Mesenchymal stem cell (in vitro differentiated cells and primary cell): ENCODE measurements at regions not wholly inside any gene's neighbourhood (a gene's known extent, or its start where the extent isn't known, plus 50 kb on each side); places are given as distances from the start of the nearest gene placed in this dataset.

Experiments
- DNase-seq: peaks from one replicate; pipeline ENCODE4 v3.0.0-alpha.2; 2013
- H2AFZ ChIP-seq: one replicate; pipeline ENCODE4 v1.6.1; 2013; ENCODE audit warnings: low read depth, mild to moderate bottlenecking, control low read depth, inconsistent platforms, low read length, moderate library complexity
- H2AK5ac ChIP-seq: 2 replicates; pipeline ENCODE4 v1.6.1; 2013; ENCODE audit warnings: low read length, moderate library complexity, mild to moderate bottlenecking, inconsistent platforms; ENCODE audit not compliant: severe bottlenecking
- H2BK120ac ChIP-seq: one replicate; pipeline ENCODE4 v1.6.1; 2013; ENCODE audit warnings: low read depth, mild to moderate bottlenecking, inconsistent platforms, low read length, moderate library complexity
- H2BK12ac ChIP-seq, 2 experiments: one replicate each; pipeline ENCODE4 v1.6.1; 2013; ENCODE audit warnings: inconsistent platforms in 2 of 2, low read length in 2 of 2, mild to moderate bottlenecking in 2 of 2, moderate library complexity in 2 of 2, control low read depth in 1 of 2
- H2BK15ac ChIP-seq: one replicate; pipeline ENCODE4 v1.6.1; 2013; ENCODE audit warnings: mild to moderate bottlenecking, low read depth, inconsistent platforms; ENCODE audit not compliant: poor library complexity, severe bottlenecking
- H2BK5ac ChIP-seq: 2 replicates; pipeline ENCODE4 v1.6.1; 2013; ENCODE audit warnings: low read depth, mild to moderate bottlenecking, low read length, control low read depth, inconsistent platforms; ENCODE audit not compliant: poor library complexity, severe bottlenecking
- H3K14ac ChIP-seq, 2 experiments: one replicate each; pipeline ENCODE4 v1.6.1; 2013; ENCODE audit warnings: inconsistent platforms in 2 of 2, low read length in 2 of 2, control low read depth in 1 of 2, mild to moderate bottlenecking in 1 of 2, moderate library complexity in 1 of 2
- H3K18ac ChIP-seq, 2 experiments: one replicate each; pipeline ENCODE4 v1.6.1; 2013; ENCODE audit warnings: inconsistent platforms in 2 of 2, low read length in 2 of 2, control low read depth in 1 of 2, low read depth in 1 of 2, mild to moderate bottlenecking in 1 of 2
- H3K23ac ChIP-seq, 2 experiments: one replicate each; pipeline ENCODE4 v1.6.1; 2013; ENCODE audit warnings: inconsistent platforms in 2 of 2, low read length in 2 of 2, mild to moderate bottlenecking in 2 of 2, moderate library complexity in 2 of 2, control low read depth in 1 of 2
- H3K27ac ChIP-seq: 2 replicates; pipeline ENCODE4 v1.5.1; 2013; ENCODE audit warnings: mild to moderate bottlenecking, moderate library complexity, low read length, control low read depth, inconsistent platforms; ENCODE audit not compliant: poor library complexity, severe bottlenecking
- H3K27me3 ChIP-seq, 2 experiments: 2 replicates each; pipeline versions ENCODE4 v1.6.1 to v1.7.0; 2013; ENCODE audit warnings: low read length in 2 of 2, mild to moderate bottlenecking in 2 of 2, moderate library complexity in 2 of 2, control low read depth in 1 of 2, inconsistent platforms in 1 of 2; ENCODE audit not compliant: control insufficient read depth in 1 of 2, insufficient read depth in 1 of 2
- H3K36me3 ChIP-seq, 2 experiments: 2 replicates each; pipeline versions ENCODE4 v1.6.1 to v1.7.0; 2013; ENCODE audit warnings: low read length in 2 of 2, control low read depth in 1 of 2, inconsistent platforms in 1 of 2, low read depth in 1 of 2, mild to moderate bottlenecking in 1 of 2; ENCODE audit not compliant: insufficient read depth in 2 of 2, control insufficient read depth in 1 of 2
- H3K4ac ChIP-seq, 2 experiments: one replicate each; pipeline ENCODE4 v1.6.1; 2013; ENCODE audit warnings: inconsistent platforms in 2 of 2, low read length in 2 of 2, mild to moderate bottlenecking in 2 of 2, moderate library complexity in 2 of 2, control low read depth in 1 of 2, low read depth in 1 of 2
- H3K4me1 ChIP-seq: 2 replicates; pipeline ENCODE4 v1.6.1; 2013; ENCODE audit warnings: low read depth, low read length, control low read depth; ENCODE audit not compliant: control insufficient read depth, insufficient read depth
- H3K4me2 ChIP-seq: 2 replicates; pipeline ENCODE4 v1.6.1; 2013; ENCODE audit warnings: low read length, mild to moderate bottlenecking, inconsistent platforms; ENCODE audit not compliant: poor library complexity, severe bottlenecking
- H3K4me3 ChIP-seq, 2 experiments: 2 replicates each; pipeline versions ENCODE4 v1.5.1 to v1.7.0; 2013; ENCODE audit warnings: low read length in 2 of 2, mild to moderate bottlenecking in 2 of 2, control low read depth in 1 of 2, low read depth in 1 of 2; ENCODE audit not compliant: insufficient read depth in 1 of 2
- H3K79me1 ChIP-seq: replicated peaks from 2 replicates; pipeline ENCODE4 v1.6.1; 2013; ENCODE audit warnings: mild to moderate bottlenecking, control low read depth, low read length, inconsistent platforms; ENCODE audit not compliant: poor library complexity, severe bottlenecking
- H3K9ac ChIP-seq: 2 replicates; pipeline ENCODE4 v1.7.0; 2013; ENCODE audit warnings: mild to moderate bottlenecking, low read length, moderate library complexity
- H3K9me3 ChIP-seq: 2 replicates; pipeline ENCODE4 v1.7.0; 2013; ENCODE audit warnings: mild to moderate bottlenecking, low read length; ENCODE audit not compliant: control insufficient read depth
- H4K8ac ChIP-seq: one replicate; pipeline ENCODE4 v1.6.1; 2013; ENCODE audit warnings: inconsistent platforms, mild to moderate bottlenecking, low read length, moderate library complexity
- H4K91ac ChIP-seq: one replicate; pipeline ENCODE4 v1.6.1; 2013; ENCODE audit warnings: mild to moderate bottlenecking, low read length, inconsistent platforms
- WGBS: methylation state at CpG from one replicate; pipeline ENCODE4 v1.1.7; 2013; ENCODE audit warnings: mixed read lengths; 5-methylcytosine and 5-hydroxymethylcytosine counted together

- H2AFZ ChIP-seq = no peak overlapping the region
- no peak overlapping the region for H3K4me3 ChIP-seq
- no peak overlapping the region for H4K91ac ChIP-seq
- no peak overlapping the region for H2BK5ac ChIP-seq
- no peak overlapping the region for H2BK12ac ChIP-seq
- no peaks in the 10 kb centered on the region for H3K36me3 ChIP-seq
- no peak overlapping the region for H2BK15ac ChIP-seq
- no peak overlapping the region for H3K18ac ChIP-seq
- H3K27me3 ChIP-seq = no peaks in the 10 kb centered on the region
- no peak for DNase-seq
- H4K8ac ChIP-seq = no peak overlapping the region
- no peak overlapping the region for H2BK120ac ChIP-seq
- H3K79me1 ChIP-seq = no peaks in the 10 kb centered on the region
- H3K4me1 ChIP-seq = no peaks in the 10 kb centered on the region
- no peak overlapping the region for H3K4ac ChIP-seq
- no peak overlapping the region for H3K9ac ChIP-seq
- H3K23ac ChIP-seq = no peak overlapping the region
- no peak overlapping the region for H3K27ac ChIP-seq
- no peak overlapping the region for H3K4me2 ChIP-seq
- H2AK5ac ChIP-seq = no peak overlapping the region
- no peak overlapping the region for H3K14ac ChIP-seq
- peaks cover 12% of the 10 kb centered on the region for H3K9me3 ChIP-seq
Measured at GRCh38 chr2:128967646-128968045, 649.0 kb upstream of the HS6ST1 start.

GRCh38 chr2:128969374-128969773, 650.7 kb upstream of the HS6ST1 start:
- no peak overlapping the region for H2BK12ac ChIP-seq
- H2BK120ac ChIP-seq = no peak overlapping the region
- H2AFZ ChIP-seq = no peak overlapping the region
- no peak overlapping the region for H3K14ac ChIP-seq
- no peaks in the 10 kb centered on the region for H3K36me3 ChIP-seq
- H3K4me3 ChIP-seq = no peak overlapping the region
- H3K4me2 ChIP-seq = no peak overlapping the region
- H3K79me1 ChIP-seq = no peaks in the 10 kb centered on the region
- H3K23ac ChIP-seq = no peak overlapping the region
- H2BK5ac ChIP-seq = no peak overlapping the region
- DNase-seq = no peak
- H3K27ac ChIP-seq = no peak overlapping the region
- no peak overlapping the region for H2AK5ac ChIP-seq
- no peaks in the 10 kb centered on the region for H3K4me1 ChIP-seq
- no peak overlapping the region for H3K9ac ChIP-seq
- no peaks in the 10 kb centered on the region for H3K9me3 ChIP-seq
- no peak overlapping the region for H2BK15ac ChIP-seq
- H3K4ac ChIP-seq = no peak overlapping the region
- no peak overlapping the region for H3K18ac ChIP-seq
- no peaks in the 10 kb centered on the region for H3K27me3 ChIP-seq
- no peak overlapping the region for H4K91ac ChIP-seq
- no peak overlapping the region for H4K8ac ChIP-seq

GRCh38 chr2:128970332-128971116, 651.9 kb upstream of the HS6ST1 start:
- Histone ChIP-seq H3K9me3 (no peaks in the 10 kb centered on the region), H3K4ac (no peak overlapping the region), H2BK120ac (no peak overlapping the region), H3K18ac (no peak overlapping the region), H4K91ac (no peak overlapping the region), H3K14ac (no peak overlapping the region), H3K4me1 (no peaks in the 10 kb centered on the region), H3K4me2 (no peak overlapping the region), H3K27ac (no peak overlapping the region), H3K9ac (no peak overlapping the region), H2BK15ac (no peak overlapping the region), H3K4me3 (no peak overlapping the region), H2AK5ac (no peak overlapping the region), H3K79me1 (no peaks in the 10 kb centered on the region), H2BK5ac (no peak overlapping the region), H4K8ac (no peak overlapping the region), H3K23ac (no peak overlapping the region), H3K27me3 (no peaks in the 10 kb centered on the region), H2BK12ac (no peak overlapping the region), H3K36me3 (no peaks in the 10 kb centered on the region), H2AFZ (no peak overlapping the region)
- 61% methylated on average over 7 of the region's 10 CpGs for WGBS
- DNase-seq = no peak

- no peak overlapping the region for H2AK5ac ChIP-seq
- 85% methylated on average over 4 of the region's 4 CpGs for WGBS
- peaks cover 0 to 1% of the 10 kb centered on the region in 2 experiments for H3K27me3 ChIP-seq
- no peaks in the 10 kb centered on the region for H3K36me3 ChIP-seq
- no peaks in the 10 kb centered on the region for H3K4me1 ChIP-seq
- H3K9ac ChIP-seq = no peak overlapping the region
- no peak overlapping the region for H3K27ac ChIP-seq
- H2AFZ ChIP-seq = no peak overlapping the region
- H4K8ac ChIP-seq = no peak overlapping the region
- no peak overlapping the region for H3K23ac ChIP-seq
- H4K91ac ChIP-seq = no peak overlapping the region
- H3K4me2 ChIP-seq = no peak overlapping the region
- H2BK5ac ChIP-seq = no peak overlapping the region
- H3K4me3 ChIP-seq = no peak overlapping the region
- no peak for DNase-seq
- H3K18ac ChIP-seq = no peak overlapping the region
- H3K79me1 ChIP-seq = no peaks in the 10 kb centered on the region
- no peak overlapping the region for H2BK120ac ChIP-seq
- H3K9me3 ChIP-seq = no peaks in the 10 kb centered on the region
- no peak overlapping the region for H2BK12ac ChIP-seq
- no peak overlapping the region for H2BK15ac ChIP-seq
- no peak overlapping the region for H3K14ac ChIP-seq
- H3K4ac ChIP-seq = no peak overlapping the region
Measured at GRCh38 chr2:128973566-128973965, 654.9 kb upstream of the HS6ST1 start.
